Hepatocyte (in vitro differentiated cells): ENCODE measurements at regions not wholly inside any gene's neighbourhood (a gene's known extent, or its start where the extent isn't known, plus 50 kb on each side); places are given as distances from the start of the nearest gene placed in this dataset.

ENCODE experiments used
- EZH2 ChIP-seq: fragments of 200-600 bp; sonication (generic); IDR thresholded peaks from 2 replicates; pipeline ENCODE4 v1.6.1; 2016; ENCODE audit warnings: antibody characterized with exemption, mild to moderate bottlenecking, borderline replicate concordance
- TF ChIP-seq, protein P1 (sequence below): fragments of 200-600 bp; sonication (generic); IDR thresholded peaks from 2 replicates; pipeline ENCODE4 v1.5.1; 2016; ENCODE audit warnings: antibody characterized with exemption, mild to moderate bottlenecking; ENCODE audit not compliant: poor library complexity

DNA sequence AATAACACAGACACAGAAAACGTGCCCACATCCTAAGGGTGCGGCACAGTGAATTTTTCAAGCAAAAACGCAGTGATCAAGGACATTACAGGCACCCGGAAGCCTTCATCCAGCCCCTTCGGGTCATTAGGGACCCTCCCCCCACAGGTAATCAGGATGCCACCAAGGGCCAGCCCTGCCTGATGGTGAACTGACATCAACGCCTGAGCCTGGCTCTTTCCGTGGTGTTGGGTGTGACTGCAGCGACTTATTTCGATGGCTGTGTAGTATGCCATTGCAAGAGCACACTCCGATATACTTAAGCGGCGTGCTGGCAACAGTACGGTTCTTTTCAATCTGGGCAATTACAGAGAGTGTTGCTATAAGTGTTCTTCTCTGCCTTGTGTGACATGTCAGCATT lies 310.0 kb upstream of the IRX1 start:
- TF ChIP-seq, protein P1, sequence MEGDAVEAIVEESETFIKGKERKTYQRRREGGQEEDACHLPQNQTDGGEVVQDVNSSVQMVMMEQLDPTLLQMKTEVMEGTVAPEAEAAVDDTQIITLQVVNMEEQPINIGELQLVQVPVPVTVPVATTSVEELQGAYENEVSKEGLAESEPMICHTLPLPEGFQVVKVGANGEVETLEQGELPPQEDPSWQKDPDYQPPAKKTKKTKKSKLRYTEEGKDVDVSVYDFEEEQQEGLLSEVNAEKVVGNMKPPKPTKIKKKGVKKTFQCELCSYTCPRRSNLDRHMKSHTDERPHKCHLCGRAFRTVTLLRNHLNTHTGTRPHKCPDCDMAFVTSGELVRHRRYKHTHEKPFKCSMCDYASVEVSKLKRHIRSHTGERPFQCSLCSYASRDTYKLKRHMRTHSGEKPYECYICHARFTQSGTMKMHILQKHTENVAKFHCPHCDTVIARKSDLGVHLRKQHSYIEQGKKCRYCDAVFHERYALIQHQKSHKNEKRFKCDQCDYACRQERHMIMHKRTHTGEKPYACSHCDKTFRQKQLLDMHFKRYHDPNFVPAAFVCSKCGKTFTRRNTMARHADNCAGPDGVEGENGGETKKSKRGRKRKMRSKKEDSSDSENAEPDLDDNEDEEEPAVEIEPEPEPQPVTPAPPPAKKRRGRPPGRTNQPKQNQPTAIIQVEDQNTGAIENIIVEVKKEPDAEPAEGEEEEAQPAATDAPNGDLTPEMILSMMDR = no peak
- TF ChIP-seq EZH2 = no peak
